Omental fat pad (tissue), 3 donors: ENCODE measurements at regions not wholly inside any gene's neighbourhood (a gene's known extent, or its start where the extent isn't known, plus 50 kb on each side); places are given as distances from the start of the nearest gene placed in this dataset.

ENCODE experiments used
- ATAC-seq: fragments of 150-250 bp; one replicate; pipeline ENCODE4 v1.9.1; 2016; ENCODE audit warnings: mild to moderate bottlenecking, moderate library complexity; ENCODE audit not compliant: low FRiP score
- DNase-seq: peaks from one replicate; pipeline ENCODE4 v3.0.0-alpha.2; 2019; ENCODE audit warnings: low spot score
- CTCF ChIP-seq, 3 donors: fragments of 450-650 bp; IDR thresholded peaks; one replicate each; pipeline ENCODE4 v1.5.1; 2016 to 2017; ENCODE audit warnings: antibody characterized with exemption in 3 of 3, mild to moderate bottlenecking in 3 of 3, moderate library complexity in 2 of 3

GRCh38 chr4:117800636-117801035 lies 233.7 kb upstream of the NDST3 start:
- DNase-seq, result no peak
- ATAC-seq, result no peak
- no peak for TF ChIP-seq CTCF (IDR thresholded peaks at IDR 0.05)

- DNase-seq (no peak), ATAC-seq (no peak)
- TF ChIP-seq CTCF (IDR thresholded peaks at IDR 0.05), result no peak
These were observed 232.5 kb upstream of the NDST3 start for GRCh38 chr4:117801756-117802155.

GRCh38 chr4:117811731-117812130 lies 222.6 kb upstream of the NDST3 start:
- ATAC-seq (no peak), DNase-seq (no peak)
- no peak for TF ChIP-seq CTCF (IDR thresholded peaks at IDR 0.05)

- DNase-seq, result no peak
- ATAC-seq, result no peak
- no peak for TF ChIP-seq CTCF (IDR thresholded peaks at IDR 0.05)
These were observed 219.7 kb upstream of the NDST3 start for GRCh38 chr4:117814277-117815246.

GRCh38 chr4:117817301-117817700 lies 217.0 kb upstream of the NDST3 start:
- DNase-seq, result no peak
- no peak for ATAC-seq
- TF ChIP-seq CTCF (IDR thresholded peaks at IDR 0.05), result no peak

- no peak for DNase-seq
- no peak for TF ChIP-seq CTCF (IDR thresholded peaks at IDR 0.05)
- no peak for ATAC-seq
These were observed 212.5 kb upstream of the NDST3 start for GRCh38 chr4:117821834-117822233.

GRCh38 chr4:117823388-117823787 lies 210.9 kb upstream of the NDST3 start:
- ATAC-seq, result no peak
- TF ChIP-seq CTCF (IDR thresholded peaks at IDR 0.05), result no peak
- no peak for DNase-seq
